Natural killer cell (primary cell): ENCODE measurements at regions not wholly inside any gene's neighbourhood (a gene's known extent, or its start where the extent isn't known, plus 50 kb on each side); places are given as distances from the start of the nearest gene placed in this dataset.

ENCODE experiments used
- ATAC-seq, 3 donors: fragments of 150-1000 bp in 2 of 3; fragments of 200-7000 bp in 1 of 3; cut with Tn5 transposase; 1 replicate in 1 of 3; 2 replicates in 2 of 3; pipeline ENCODE4 v1.10.0; 2021; ENCODE audit warnings: mild to moderate bottlenecking in 2 of 3, moderate library complexity in 2 of 3
- DNase-seq, 2 donors: peaks; one replicate each; pipeline versions ENCODE4 v3.0.0 to v3.0.0-alpha.2; 2013 to 2021; ENCODE audit warnings: mixed read lengths in 1 of 2
- H3K27ac ChIP-seq: one replicate; pipeline ENCODE4 v1.5.1; 2013; ENCODE audit warnings: mild to moderate bottlenecking, low read length
- H3K27me3 ChIP-seq: one replicate; pipeline ENCODE4 v1.6.1; 2013; ENCODE audit warnings: low read length; ENCODE audit not compliant: control insufficient read depth, insufficient read depth
- H3K36me3 ChIP-seq: one replicate; pipeline ENCODE4 v1.6.1; 2013; ENCODE audit warnings: low read length; ENCODE audit not compliant: control insufficient read depth, insufficient read depth
- H3K4me1 ChIP-seq: one replicate; pipeline ENCODE4 v1.6.1; 2013; ENCODE audit warnings: low read length; ENCODE audit not compliant: control insufficient read depth, insufficient read depth
- H3K4me3 ChIP-seq: one replicate; pipeline ENCODE4 v1.5.1; 2013; ENCODE audit warnings: low read length
- H3K9me3 ChIP-seq: one replicate; pipeline ENCODE4 v1.6.1; 2013; ENCODE audit warnings: low read length; ENCODE audit not compliant: control insufficient read depth, insufficient read depth
- H3K27ac Mint-ChIP-seq, 2 donors: one replicate each; pipeline ENCODE4 v1.8.0; 2022; ENCODE audit warnings: mild to moderate bottlenecking in 2 of 2, mixed read lengths in 2 of 2, moderate library complexity in 1 of 2
- H3K27me3 Mint-ChIP-seq, 2 donors: one replicate each; pipeline ENCODE4 v1.8.0; 2022; ENCODE audit warnings: low read depth in 2 of 2, mixed read lengths in 2 of 2
- H3K36me3 Mint-ChIP-seq: one replicate; pipeline ENCODE4 v1.8.0; 2022; ENCODE audit warnings: mixed read lengths
- H3K4me1 Mint-ChIP-seq, 2 donors: one replicate each; pipeline ENCODE4 v1.8.0; 2022; ENCODE audit warnings: mixed read lengths in 2 of 2
- H3K4me3 Mint-ChIP-seq: one replicate; pipeline ENCODE4 v1.8.0; 2022; ENCODE audit warnings: mild to moderate bottlenecking, moderate library complexity, mixed read lengths
- H3K9me3 Mint-ChIP-seq, 2 donors: one replicate each; pipeline ENCODE4 v1.8.0; 2022; ENCODE audit warnings: mixed read lengths in 2 of 2
- WGBS: methylation state at CpG from one replicate; pipeline ENCODE4 v1.1.7; 2013; ENCODE audit warnings: missing lambda C conversion rate; ENCODE audit not compliant: insufficient coverage; 5-methylcytosine and 5-hydroxymethylcytosine counted together
- intact Hi-C: fragments of 100-400 bp; cut with micrococcal nuclease; formaldehyde crosslinking; loops from one replicate; pipeline ENCODE4 v1.14.2; 2022
- TF ChIP-seq, protein P1 (sequence below): fragments of 200-600 bp; IDR thresholded peaks from one replicate; pipeline ENCODE4 v1.8.0; 2022; ENCODE audit warnings: antibody characterized with exemption

GRCh38 chr6:78629154-78629721 lies 238.1 kb upstream of the IRAK1BP1 start:
- H3K27me3 Mint-ChIP-seq, result no peaks in the 10 kb centered on the region
- Histone ChIP-seq H3K27ac (no peak overlapping the region), H3K4me1 (no peaks in the 10 kb centered on the region), H3K36me3 (no peaks in the 10 kb centered on the region), H3K27me3 (no peaks in the 10 kb centered on the region), H3K9me3 (no peaks in the 10 kb centered on the region), H3K4me3 (no peak overlapping the region)
- ATAC-seq (no peak), DNase-seq (no peak)
- TF ChIP-seq, protein P1, sequence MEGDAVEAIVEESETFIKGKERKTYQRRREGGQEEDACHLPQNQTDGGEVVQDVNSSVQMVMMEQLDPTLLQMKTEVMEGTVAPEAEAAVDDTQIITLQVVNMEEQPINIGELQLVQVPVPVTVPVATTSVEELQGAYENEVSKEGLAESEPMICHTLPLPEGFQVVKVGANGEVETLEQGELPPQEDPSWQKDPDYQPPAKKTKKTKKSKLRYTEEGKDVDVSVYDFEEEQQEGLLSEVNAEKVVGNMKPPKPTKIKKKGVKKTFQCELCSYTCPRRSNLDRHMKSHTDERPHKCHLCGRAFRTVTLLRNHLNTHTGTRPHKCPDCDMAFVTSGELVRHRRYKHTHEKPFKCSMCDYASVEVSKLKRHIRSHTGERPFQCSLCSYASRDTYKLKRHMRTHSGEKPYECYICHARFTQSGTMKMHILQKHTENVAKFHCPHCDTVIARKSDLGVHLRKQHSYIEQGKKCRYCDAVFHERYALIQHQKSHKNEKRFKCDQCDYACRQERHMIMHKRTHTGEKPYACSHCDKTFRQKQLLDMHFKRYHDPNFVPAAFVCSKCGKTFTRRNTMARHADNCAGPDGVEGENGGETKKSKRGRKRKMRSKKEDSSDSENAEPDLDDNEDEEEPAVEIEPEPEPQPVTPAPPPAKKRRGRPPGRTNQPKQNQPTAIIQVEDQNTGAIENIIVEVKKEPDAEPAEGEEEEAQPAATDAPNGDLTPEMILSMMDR, result no peak
- peaks cover 3 to 4% of the 10 kb centered on the region in 2 donors for H3K9me3 Mint-ChIP-seq
- no peaks in the 10 kb centered on the region for H3K4me1 Mint-ChIP-seq
- H3K36me3 Mint-ChIP-seq, result no peaks in the 10 kb centered on the region
- 18% methylated on average over 27 of the region's 27 CpGs for WGBS
- intact Hi-C loops, result no loop called here
- H3K4me3 Mint-ChIP-seq, result no peak overlapping the region
- H3K27ac Mint-ChIP-seq, result no peak overlapping the region

- WGBS, result 90% methylated on average over 22 of the region's 22 CpGs
- no peaks in the 10 kb centered on the region for H3K27me3 ChIP-seq
- TF ChIP-seq, protein P1, result no peak
- intact Hi-C loops, result no loop called here
- peaks cover 3 to 4% of the 10 kb centered on the region in 2 donors for H3K9me3 Mint-ChIP-seq
- no peak overlapping the region for H3K27ac ChIP-seq
- H3K4me1 Mint-ChIP-seq, result no peaks in the 10 kb centered on the region
- no peaks in the 10 kb centered on the region for H3K27me3 Mint-ChIP-seq
- DNase-seq (no peak), ATAC-seq (no peak)
- H3K4me3 Mint-ChIP-seq, result no peak overlapping the region
- no peaks in the 10 kb centered on the region for H3K36me3 ChIP-seq
- H3K4me3 ChIP-seq, result no peak overlapping the region
- H3K4me1 ChIP-seq, result no peaks in the 10 kb centered on the region
- H3K27ac Mint-ChIP-seq, result no peak overlapping the region
- H3K36me3 Mint-ChIP-seq, result no peaks in the 10 kb centered on the region
- H3K9me3 ChIP-seq, result no peaks in the 10 kb centered on the region
Observed at GRCh38 chr6:78629836-78630235, 237.5 kb upstream of the IRAK1BP1 start.

- Mint-ChIP-seq H3K27ac (no peak overlapping the region), H3K9me3 (peaks cover 2 to 3% of the 10 kb centered on the region in 2 donors), H3K27me3 (no peaks in the 10 kb centered on the region), H3K4me3 (no peak overlapping the region), H3K4me1 (no peaks in the 10 kb centered on the region), H3K36me3 (no peaks in the 10 kb centered on the region)
- Histone ChIP-seq H3K4me3 (no peak overlapping the region), H3K27me3 (no peaks in the 10 kb centered on the region), H3K4me1 (no peaks in the 10 kb centered on the region), H3K27ac (no peak overlapping the region), H3K9me3 (no peaks in the 10 kb centered on the region), H3K36me3 (no peaks in the 10 kb centered on the region)
- ATAC-seq (no peak), DNase-seq (no peak)
- WGBS, result 20% methylated on average over 2 of the region's 3 CpGs
- TF ChIP-seq, protein P1, result no peak
- intact Hi-C loops, result no loop called here
Observed at GRCh38 chr6:78631976-78632375, 235.4 kb upstream of the IRAK1BP1 start.
